COLO668 (cell line): ENCODE measurements at regions not wholly inside any gene's neighbourhood (a gene's known extent, or its start where the extent isn't known, plus 50 kb on each side); places are given as distances from the start of the nearest gene placed in this dataset.
"Not testable (repeated sequence)": the region's sequence is repeated elsewhere in the genome, so short reads cannot be mapped to it uniquely, and the experiment has no call there.

Experiments
- DNase-seq: peaks from one replicate; lab custom pipeline; 2025; ENCODE audit not compliant: unreplicated experiment; lab: John Stamatoyannopoulos, UW

- no peak for DNase-seq
Measured at GRCh38 chr10:21463436-21463835, 62.0 kb downstream of the SKIDA1 start.

GRCh38 chr10:21458126-21458871 is 67.2 kb downstream of the SKIDA1 start:
- DNase-seq: no peak

- DNase-seq: no peak
Measured at GRCh38 chr10:21456160-21456559, 69.3 kb downstream of the SKIDA1 start.

- DNase-seq: no peak
Measured at GRCh38 chr10:21452203-21452602, 73.3 kb downstream of the SKIDA1 start.

- no peak for DNase-seq
Measured at GRCh38 chr10:21449288-21449966, 76.1 kb downstream of the SKIDA1 start.

GRCh38 chr10:21445163-21445562 is 80.3 kb downstream of the SKIDA1 start:
- DNase-seq: no peak

- no peak for DNase-seq
Measured at GRCh38 chr10:21441625-21442024, 83.9 kb downstream of the SKIDA1 start.

GRCh38 chr10:21438914-21439313 is 86.6 kb downstream of the SKIDA1 start:
- not testable (repeated sequence) for DNase-seq

GRCh38 chr10:21437770-21438382 is 87.6 kb downstream of the SKIDA1 start:
- no peak for DNase-seq

GRCh38 chr10:21432266-21432665 is 93.2 kb downstream of the SKIDA1 start:
- DNase-seq: no peak

- no peak for DNase-seq
Measured at GRCh38 chr10:21431799-21432198, 93.7 kb downstream of the SKIDA1 start.

GRCh38 chr10:21427804-21428481 is 97.5 kb downstream of the SKIDA1 start:
- no peak for DNase-seq

GRCh38 chr10:21424459-21424861 is 101.0 kb downstream of the SKIDA1 start:
- no peak for DNase-seq

GRCh38 chr10:21423850-21424249 is 101.6 kb downstream of the SKIDA1 start:
- no peak for DNase-seq

- no peak for DNase-seq
Measured at GRCh38 chr10:21423338-21423737, 102.1 kb downstream of the SKIDA1 start.

- no peak for DNase-seq
Measured at GRCh38 chr10:21421794-21422193, 103.7 kb downstream of the SKIDA1 start.

GRCh38 chr10:21421016-21421415 is 104.5 kb downstream of the SKIDA1 start:
- DNase-seq: no peak

GRCh38 chr10:21418981-21419576 is 106.4 kb downstream of the SKIDA1 start:
- not testable (repeated sequence) for DNase-seq

GRCh38 chr10:21417172-21417712 is 108.2 kb downstream of the SKIDA1 start:
- no peak for DNase-seq

- DNase-seq: no peak
Measured at GRCh38 chr10:21413680-21414079, 111.8 kb downstream of the SKIDA1 start.

- DNase-seq: no peak
Measured at GRCh38 chr10:21413268-21413667, 112.2 kb downstream of the SKIDA1 start.
